K562 (cell line): ENCODE measurements at regions not wholly inside any gene's neighbourhood (a gene's known extent, or its start where the extent isn't known, plus 50 kb on each side); places are given as distances from the start of the nearest gene placed in this dataset.

Experiments used
- CBFA2T3 ChIP-seq: fragments of 450-650 bp; IDR thresholded peaks from 2 replicates; pipeline ENCODE4 v1.6.1; 2017
- CBFB ChIP-seq: sonication (generic); formaldehyde crosslinking; IDR thresholded peaks from 2 replicates; pipeline ENCODE4 v1.4.0; 2020; ENCODE audit warnings: mild to moderate bottlenecking, missing genetic modification reagents
- FOSL1 ChIP-seq: fragments of 200-800 bp; sonication (Bioruptor generic); conservative IDR thresholded peaks from 2 replicates; pipeline ENCODE4 v1.6.1; 2016; ENCODE audit warnings: missing genetic modification characterization, missing compliant biosample characterization
- HMGN3 ChIP-seq: IDR thresholded peaks from 2 replicates; pipeline ENCODE4 v1.6.1; 2011; ENCODE audit warnings: borderline replicate concordance, low read depth, mild to moderate bottlenecking, mixed read lengths, low read length; ENCODE audit not compliant: insufficient read length; ENCODE audit errors: extremely low read depth
- HNRNPL ChIP-seq: fragments of 200-400 bp; formaldehyde crosslinking; IDR thresholded peaks from 2 replicates; pipeline ENCODE4 v1.6.1; 2017; ENCODE audit warnings: low read depth, mild to moderate bottlenecking, low read length
- MED1 ChIP-seq: sonication (generic); formaldehyde crosslinking; IDR thresholded peaks from 2 replicates; pipeline ENCODE4 v1.8.1; 2023; ENCODE audit warnings: missing genetic modification reagents, borderline replicate concordance
- MXI1 ChIP-seq: IDR thresholded peaks from 2 replicates; pipeline ENCODE4 v1.6.1; 2011; ENCODE audit warnings: low read depth, mild to moderate bottlenecking, improper control_type of control experiment, low read length
- NBN ChIP-seq: fragments of 450-650 bp; IDR thresholded peaks from 2 replicates; pipeline ENCODE4 v1.6.1; 2016; ENCODE audit warnings: low read depth, mild to moderate bottlenecking
- NCOA6 ChIP-seq: fragments of 450-650 bp; IDR thresholded peaks from 2 replicates; pipeline ENCODE4 v1.6.1; 2017; ENCODE audit warnings: mild to moderate bottlenecking
- NFIC ChIP-seq: fragments of 450-650 bp; IDR thresholded peaks from 2 replicates; pipeline ENCODE4 v1.6.1; 2017; ENCODE audit warnings: mild to moderate bottlenecking, inconsistent platforms
- PRPF4 ChIP-seq: fragments of 200-400 bp; formaldehyde crosslinking; IDR thresholded peaks from one replicate; pipeline ENCODE4 v1.6.1; 2017; ENCODE audit warnings: low read length, low read depth, mild to moderate bottlenecking; ENCODE audit not compliant: insufficient read depth, poor library complexity, severe bottlenecking
- SMAD2 ChIP-seq: fragments of 150-350 bp; IDR thresholded peaks from 2 replicates; pipeline ENCODE4 v1.6.1; 2014; ENCODE audit warnings: low read depth, mild to moderate bottlenecking, low read length
- STAT5A ChIP-seq: IDR thresholded peaks from 2 replicates; pipeline ENCODE4 v1.6.1; 2012; ENCODE audit warnings: low read length, inconsistent platforms, borderline replicate concordance
- TGIF2 ChIP-seq: sonication (generic); formaldehyde crosslinking; IDR thresholded peaks from 2 replicates; pipeline ENCODE4 v1.8.1; 2022; ENCODE audit warnings: mild to moderate bottlenecking, missing genetic modification reagents, moderate library complexity
- U2AF2 ChIP-seq: fragments of 200-400 bp; formaldehyde crosslinking; optimal IDR thresholded peaks from 2 replicates; pipeline ENCODE3; 2017; ENCODE audit warnings: low read depth, mild to moderate bottlenecking, low read length
- ZNF311 ChIP-seq: fragments of 250-450 bp; sonication (Bioruptor Pico); IDR thresholded peaks from 2 replicates; pipeline ENCODE4 v1.4.0; 2020; ENCODE audit warnings: mild to moderate bottlenecking, moderate library complexity
- ZNF384 ChIP-seq: IDR thresholded peaks from 2 replicates; pipeline ENCODE4 v1.6.1; 2012; ENCODE audit warnings: low read depth, low read length, improper control_type of control experiment
- TF ChIP-seq, protein P1 (sequence below), 2 experiments: fragments of 450-650 bp in 1 of 2; IDR thresholded peaks; 2 replicates each; pipeline ENCODE4 v1.6.1; 2011 to 2017; ENCODE audit warnings: low read depth in 2 of 2, antibody characterized with exemption in 1 of 2, borderline replicate concordance in 1 of 2, low read length in 1 of 2, mild to moderate bottlenecking in 1 of 2, mixed read lengths in 1 of 2; ENCODE audit not compliant: control insufficient read depth in 1 of 2
- TF ChIP-seq, protein P2 (sequence below): sonication (generic); formaldehyde crosslinking; IDR thresholded peaks from 2 replicates; pipeline ENCODE4 v1.8.1; 2023; ENCODE audit warnings: mild to moderate bottlenecking, missing genetic modification reagents
- TF ChIP-seq, protein P3 (sequence below): fragments of 250-450 bp; sonication (Bioruptor Pico); IDR thresholded peaks from 2 replicates; pipeline ENCODE4 v1.8.0; 2021; ENCODE audit warnings: moderate library complexity, mild to moderate bottlenecking, inconsistent platforms
- TF ChIP-seq, protein P4 (sequence below), 2 experiments: fragments of 450-650 bp; conservative IDR thresholded peaks; 2 replicates each; pipeline ENCODE4 v1.6.1; 2017; ENCODE audit warnings: mild to moderate bottlenecking in 2 of 2, moderate library complexity in 2 of 2

DNA sequence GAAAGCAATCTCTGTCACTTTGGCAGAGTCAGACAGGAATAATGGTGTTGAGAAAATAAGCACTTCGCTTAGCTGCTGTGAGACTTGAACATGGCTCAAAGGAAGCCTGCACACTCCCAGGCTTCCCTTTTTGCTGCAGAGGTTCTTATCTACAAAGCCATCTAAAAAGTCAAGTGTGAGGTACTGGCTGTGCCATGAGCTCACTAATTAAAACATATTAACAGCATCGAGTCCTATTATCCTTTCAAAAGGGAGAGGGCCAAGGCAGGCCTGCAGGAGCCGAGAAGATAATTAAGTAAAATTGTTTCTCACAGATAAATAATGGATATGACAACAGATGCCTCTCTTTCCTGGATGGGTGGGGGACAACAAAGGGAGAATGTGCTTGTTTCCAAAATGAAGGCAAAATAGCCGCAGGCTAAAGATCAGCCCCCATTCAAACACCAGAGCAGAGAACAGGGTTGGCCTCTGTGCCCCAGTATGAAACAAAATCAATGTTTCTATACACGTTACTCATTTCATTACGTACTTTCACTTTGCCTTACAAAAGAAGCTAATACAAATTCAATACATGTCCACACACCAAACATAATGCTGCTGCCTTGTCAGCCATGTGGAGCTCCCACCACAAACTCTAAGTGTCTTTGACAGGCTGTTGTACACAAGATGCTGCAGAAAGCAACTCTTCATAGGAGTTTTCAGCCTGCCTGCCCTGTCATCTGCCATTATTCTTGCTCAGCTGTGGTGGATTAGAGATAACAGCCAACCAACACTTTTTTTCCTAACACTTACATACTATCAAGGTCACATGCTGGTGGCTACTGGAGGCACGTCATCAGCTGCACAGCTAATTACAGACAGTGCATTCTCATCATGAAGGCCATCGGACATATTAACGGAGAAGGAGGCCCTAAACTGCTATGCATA lies 55.3 kb downstream of the ELAPOR2 start (continued):
- TF ChIP-seq TGIF2 (CRISPR knock-in tag) (no peak), HMGN3 (no peak), U2AF2 (no peak), STAT5A (peak; percentile 24), FOSL1 (tag) (peak; percentile 78), CBFB (CRISPR knock-in tag) (no peak), HNRNPL (no peak), MED1 (no peak), PRPF4 (no peak), MXI1 (no peak), NFIC (no peak), ZNF311 (CRISPR knock-in tag) (no peak), CBFA2T3 (peak; percentile 70), SMAD2 (no peak), ZNF384 (peak; percentile 96), NBN (no peak), NCOA6 (no peak)
- TF ChIP-seq, protein P1, sequence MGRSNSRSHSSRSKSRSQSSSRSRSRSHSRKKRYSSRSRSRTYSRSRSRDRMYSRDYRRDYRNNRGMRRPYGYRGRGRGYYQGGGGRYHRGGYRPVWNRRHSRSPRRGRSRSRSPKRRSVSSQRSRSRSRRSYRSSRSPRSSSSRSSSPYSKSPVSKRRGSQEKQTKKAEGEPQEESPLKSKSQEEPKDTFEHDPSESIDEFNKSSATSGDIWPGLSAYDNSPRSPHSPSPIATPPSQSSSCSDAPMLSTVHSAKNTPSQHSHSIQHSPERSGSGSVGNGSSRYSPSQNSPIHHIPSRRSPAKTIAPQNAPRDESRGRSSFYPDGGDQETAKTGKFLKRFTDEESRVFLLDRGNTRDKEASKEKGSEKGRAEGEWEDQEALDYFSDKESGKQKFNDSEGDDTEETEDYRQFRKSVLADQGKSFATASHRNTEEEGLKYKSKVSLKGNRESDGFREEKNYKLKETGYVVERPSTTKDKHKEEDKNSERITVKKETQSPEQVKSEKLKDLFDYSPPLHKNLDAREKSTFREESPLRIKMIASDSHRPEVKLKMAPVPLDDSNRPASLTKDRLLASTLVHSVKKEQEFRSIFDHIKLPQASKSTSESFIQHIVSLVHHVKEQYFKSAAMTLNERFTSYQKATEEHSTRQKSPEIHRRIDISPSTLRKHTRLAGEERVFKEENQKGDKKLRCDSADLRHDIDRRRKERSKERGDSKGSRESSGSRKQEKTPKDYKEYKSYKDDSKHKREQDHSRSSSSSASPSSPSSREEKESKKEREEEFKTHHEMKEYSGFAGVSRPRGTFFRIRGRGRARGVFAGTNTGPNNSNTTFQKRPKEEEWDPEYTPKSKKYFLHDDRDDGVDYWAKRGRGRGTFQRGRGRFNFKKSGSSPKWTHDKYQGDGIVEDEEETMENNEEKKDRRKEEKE (IDR thresholded peaks at IDR 0.05; ENCODE audit: borderline replicate concordance in 1 of 2, control insufficient read depth in 1 of 2, low read depth in 2 of 2, low read length in 1 of 2) = no peak
- TF ChIP-seq, protein P2, sequence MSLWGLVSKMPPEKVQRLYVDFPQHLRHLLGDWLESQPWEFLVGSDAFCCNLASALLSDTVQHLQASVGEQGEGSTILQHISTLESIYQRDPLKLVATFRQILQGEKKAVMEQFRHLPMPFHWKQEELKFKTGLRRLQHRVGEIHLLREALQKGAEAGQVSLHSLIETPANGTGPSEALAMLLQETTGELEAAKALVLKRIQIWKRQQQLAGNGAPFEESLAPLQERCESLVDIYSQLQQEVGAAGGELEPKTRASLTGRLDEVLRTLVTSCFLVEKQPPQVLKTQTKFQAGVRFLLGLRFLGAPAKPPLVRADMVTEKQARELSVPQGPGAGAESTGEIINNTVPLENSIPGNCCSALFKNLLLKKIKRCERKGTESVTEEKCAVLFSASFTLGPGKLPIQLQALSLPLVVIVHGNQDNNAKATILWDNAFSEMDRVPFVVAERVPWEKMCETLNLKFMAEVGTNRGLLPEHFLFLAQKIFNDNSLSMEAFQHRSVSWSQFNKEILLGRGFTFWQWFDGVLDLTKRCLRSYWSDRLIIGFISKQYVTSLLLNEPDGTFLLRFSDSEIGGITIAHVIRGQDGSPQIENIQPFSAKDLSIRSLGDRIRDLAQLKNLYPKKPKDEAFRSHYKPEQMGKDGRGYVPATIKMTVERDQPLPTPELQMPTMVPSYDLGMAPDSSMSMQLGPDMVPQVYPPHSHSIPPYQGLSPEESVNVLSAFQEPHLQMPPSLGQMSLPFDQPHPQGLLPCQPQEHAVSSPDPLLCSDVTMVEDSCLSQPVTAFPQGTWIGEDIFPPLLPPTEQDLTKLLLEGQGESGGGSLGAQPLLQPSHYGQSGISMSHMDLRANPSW (CRISPR knock-in tag) = no peak
- TF ChIP-seq, protein P3, sequence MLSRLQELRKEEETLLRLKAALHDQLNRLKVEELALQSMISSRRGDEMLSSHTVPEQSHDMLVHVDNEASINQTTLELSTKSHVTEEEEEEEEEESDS (CRISPR knock-in tag) = no peak
- TF ChIP-seq, protein P4, sequence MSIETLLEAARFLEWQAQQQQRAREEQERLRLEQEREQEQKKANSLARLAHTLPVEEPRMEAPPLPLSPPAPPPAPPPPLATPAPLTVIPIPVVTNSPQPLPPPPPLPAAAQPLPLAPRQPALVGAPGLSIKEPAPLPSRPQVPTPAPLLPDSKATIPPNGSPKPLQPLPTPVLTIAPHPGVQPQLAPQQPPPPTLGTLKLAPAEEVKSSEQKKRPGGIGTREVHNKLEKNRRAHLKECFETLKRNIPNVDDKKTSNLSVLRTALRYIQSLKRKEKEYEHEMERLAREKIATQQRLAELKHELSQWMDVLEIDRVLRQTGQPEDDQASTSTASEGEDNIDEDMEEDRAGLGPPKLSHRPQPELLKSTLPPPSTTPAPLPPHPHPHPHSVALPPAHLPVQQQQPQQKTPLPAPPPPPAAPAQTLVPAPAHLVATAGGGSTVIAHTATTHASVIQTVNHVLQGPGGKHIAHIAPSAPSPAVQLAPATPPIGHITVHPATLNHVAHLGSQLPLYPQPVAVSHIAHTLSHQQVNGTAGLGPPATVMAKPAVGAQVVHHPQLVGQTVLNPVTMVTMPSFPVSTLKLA (conservative IDR thresholded peaks at IDR 0.05) = peak; percentile 70 to 86
